MM.1S (cell line): ENCODE measurements at regions not wholly inside any gene's neighbourhood (a gene's known extent, or its start where the extent isn't known, plus 50 kb on each side); places are given as distances from the start of the nearest gene placed in this dataset.

Experiments
- DNase-seq: peaks from one replicate; pipeline ENCODE4 v3.0.0-alpha.2; 2015
- H2AFZ ChIP-seq: fragments of 300-600 bp; sonication (generic); 2 replicates; pipeline ENCODE4 v1.6.0; 2016; ENCODE audit warnings: antibody characterized with exemption, low read length
- H3F3A ChIP-seq: fragments of 300-600 bp; sonication (generic); 2 replicates; pipeline ENCODE4 v1.6.1; 2016; ENCODE audit warnings: mild to moderate bottlenecking, antibody characterized with exemption, low read length, moderate library complexity, mixed read lengths; ENCODE audit not compliant: insufficient read depth
- H3K27ac ChIP-seq: fragments of 300-600 bp; sonication (generic); 2 replicates; pipeline ENCODE4 v1.5.1; 2016; ENCODE audit warnings: mild to moderate bottlenecking, low read length
- H3K27me3 ChIP-seq: fragments of 300-600 bp; sonication (generic); replicated peaks from 2 replicates; pipeline ENCODE4 v1.6.0; 2016; ENCODE audit warnings: low read length; ENCODE audit not compliant: insufficient read depth
- H3K36me3 ChIP-seq: fragments of 300-600 bp; sonication (generic); replicated peaks from 2 replicates; pipeline ENCODE4 v1.6.1; 2016; ENCODE audit warnings: mild to moderate bottlenecking, low read length, mixed read lengths; ENCODE audit not compliant: insufficient read depth
- H3K4me1 ChIP-seq: fragments of 300-600 bp; sonication (generic); 2 replicates; pipeline ENCODE4 v1.6.1; 2016; ENCODE audit warnings: low read length, mixed read lengths
- H3K4me2 ChIP-seq: fragments of 300-600 bp; sonication (generic); 2 replicates; pipeline ENCODE4 v1.6.0; 2016; ENCODE audit warnings: low read depth, low read length
- H3K4me3 ChIP-seq: fragments of 300-600 bp; sonication (generic); 2 replicates; pipeline ENCODE4 v1.5.1; 2016; ENCODE audit warnings: low read length, mixed read lengths
- H3K79me2 ChIP-seq: fragments of 300-600 bp; sonication (generic); 2 replicates; pipeline ENCODE4 v1.6.1; 2016; ENCODE audit warnings: mixed run types, low read length, mixed read lengths
- H3K9ac ChIP-seq: fragments of 300-600 bp; sonication (generic); 2 replicates; pipeline ENCODE4 v1.6.1; 2016; ENCODE audit warnings: low read length, mixed read lengths
- H3K9me2 ChIP-seq: fragments of 300-600 bp; sonication (generic); replicated peaks from 2 replicates; pipeline ENCODE4 v1.6.1; 2016; ENCODE audit warnings: mild to moderate bottlenecking, low read length, mixed read lengths; ENCODE audit not compliant: insufficient read depth
- H3K9me3 ChIP-seq: fragments of 300-600 bp; sonication (generic); replicated peaks from 2 replicates; pipeline ENCODE4 v1.6.1; 2016; ENCODE audit warnings: mild to moderate bottlenecking, low read length, mixed read lengths; ENCODE audit not compliant: insufficient read depth
- H4K20me1 ChIP-seq: fragments of 300-600 bp; sonication (generic); 2 replicates; pipeline ENCODE4 v1.6.1; 2016; ENCODE audit warnings: mild to moderate bottlenecking, low read length, moderate library complexity, mixed read lengths; ENCODE audit not compliant: insufficient read depth
- CTCF ChIP-seq: fragments of 300-600 bp; sonication (generic); IDR thresholded peaks from 2 replicates; pipeline ENCODE4 v1.5.1; 2016; ENCODE audit warnings: antibody characterized with exemption, low read length, mixed read lengths
- EZH2 ChIP-seq: fragments of 300-600 bp; sonication (generic); optimal IDR thresholded peaks from 2 replicates; pipeline ENCODE3; 2017; ENCODE audit warnings: low read depth, mild to moderate bottlenecking, antibody characterized with exemption, low read length, mixed read lengths
- EZH2phosphoT487 ChIP-seq: fragments of 300-600 bp; sonication (generic); IDR thresholded peaks from 2 replicates; pipeline ENCODE4 v1.6.1; 2018; ENCODE audit warnings: antibody characterized with exemption, low read length

DNA sequence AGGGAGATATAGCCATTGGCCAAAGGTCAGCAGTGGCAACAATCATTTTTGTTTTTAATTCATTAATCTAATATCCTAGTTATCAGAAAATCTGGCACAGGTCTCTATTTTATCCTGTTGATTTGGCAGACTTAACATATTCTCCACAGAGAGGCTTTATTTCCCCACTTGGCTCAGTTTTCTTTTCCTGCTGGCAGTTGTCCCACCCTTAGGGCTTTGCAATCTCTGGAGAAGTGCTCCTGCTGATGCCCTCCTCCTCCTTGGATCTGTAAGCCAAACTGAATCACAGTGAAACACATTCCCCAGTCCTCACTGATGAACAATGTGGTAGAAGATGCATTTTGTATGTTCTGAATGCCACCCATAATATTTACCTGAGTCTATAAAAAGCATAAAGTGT lies 889.7 kb downstream of the PDHA2 start:
- Histone ChIP-seq H3K36me3 (no peaks in the 10 kb centered on the region), H4K20me1 (no peaks in the 10 kb centered on the region), H3K4me3 (no peak overlapping the region), H3K4me1 (no peaks in the 10 kb centered on the region), H3K27ac (no peak overlapping the region), H3K9me3 (no peaks in the 10 kb centered on the region), H3K4me2 (no peak overlapping the region), H3F3A (no peaks in the 10 kb centered on the region), H3K9me2 (no peaks in the 10 kb centered on the region), H3K27me3 (no peaks in the 10 kb centered on the region), H2AFZ (no peak overlapping the region), H3K9ac (no peak overlapping the region), H3K79me2 (no peaks in the 10 kb centered on the region)
- TF ChIP-seq EZH2phosphoT487: no peak
- no peak for TF ChIP-seq CTCF
- TF ChIP-seq EZH2: no peak
- no peak for DNase-seq

DNA sequence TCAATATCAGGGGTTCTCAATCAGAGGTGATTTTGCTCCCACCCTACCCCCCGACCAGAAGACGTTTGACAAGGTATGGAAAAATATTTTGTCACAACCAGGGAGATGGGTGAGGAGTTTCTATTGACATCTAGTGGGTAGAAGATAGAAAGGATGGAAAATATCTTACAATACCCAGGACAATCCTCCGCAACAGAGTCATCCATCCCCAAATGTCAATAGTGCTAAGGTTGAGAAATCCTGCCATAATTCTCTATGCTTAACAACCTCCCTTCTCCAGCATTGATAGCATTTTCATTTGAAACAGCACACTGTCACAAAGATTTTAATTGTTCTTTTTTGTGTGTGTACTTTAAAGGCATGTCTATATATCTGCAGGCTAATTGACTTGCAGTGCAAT lies 890.5 kb downstream of the PDHA2 start:
- Histone ChIP-seq H3K36me3 (no peaks in the 10 kb centered on the region), H3K9ac (no peak overlapping the region), H2AFZ (no peak overlapping the region), H3K4me1 (no peaks in the 10 kb centered on the region), H3K9me2 (no peaks in the 10 kb centered on the region), H4K20me1 (no peaks in the 10 kb centered on the region), H3K4me2 (no peak overlapping the region), H3F3A (no peaks in the 10 kb centered on the region), H3K4me3 (no peak overlapping the region), H3K27ac (no peak overlapping the region), H3K27me3 (no peaks in the 10 kb centered on the region), H3K79me2 (no peaks in the 10 kb centered on the region), H3K9me3 (no peaks in the 10 kb centered on the region)
- no peak for DNase-seq
- no peak for TF ChIP-seq EZH2
- TF ChIP-seq EZH2phosphoT487: no peak
- no peak for TF ChIP-seq CTCF

DNA sequence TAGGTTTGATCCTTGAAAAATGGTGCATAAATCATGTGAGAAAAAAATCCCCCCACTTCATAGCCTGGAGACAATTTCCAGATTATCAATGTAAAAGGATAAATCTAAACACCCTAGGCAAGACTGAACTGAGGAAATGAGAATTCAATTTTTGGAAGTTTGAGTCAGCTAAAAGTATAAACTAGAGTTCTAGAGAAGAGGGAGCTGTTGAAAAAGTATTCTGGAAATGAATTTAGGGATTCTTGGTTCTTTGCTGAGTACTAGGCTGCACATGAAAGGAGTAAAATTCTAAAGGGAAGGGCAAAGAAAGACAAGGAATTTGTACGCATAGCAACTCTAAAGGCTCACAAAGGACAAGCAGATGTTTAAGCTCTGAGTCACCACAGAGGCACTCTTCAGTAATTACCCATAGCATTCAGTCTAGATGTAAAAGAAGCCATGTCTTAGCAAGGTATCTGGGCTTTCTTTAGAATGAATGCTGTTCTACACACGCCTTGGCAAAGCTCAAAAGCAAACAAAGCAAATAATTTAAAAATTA lies 896.5 kb downstream of the PDHA2 start:
- TF ChIP-seq CTCF (no peak), EZH2 (no peak), EZH2phosphoT487 (no peak)
- Histone ChIP-seq H3K9ac (no peak overlapping the region), H4K20me1 (no peaks in the 10 kb centered on the region), H3K36me3 (no peaks in the 10 kb centered on the region), H3K27ac (no peak overlapping the region), H3K27me3 (no peaks in the 10 kb centered on the region), H3K4me1 (no peaks in the 10 kb centered on the region), H3K9me3 (no peaks in the 10 kb centered on the region), H3K4me3 (no peak overlapping the region), H3K79me2 (no peaks in the 10 kb centered on the region), H3K9me2 (no peaks in the 10 kb centered on the region), H3F3A (no peaks in the 10 kb centered on the region), H3K4me2 (no peak overlapping the region), H2AFZ (no peak overlapping the region)
- no peak for DNase-seq
